ENCODE measurements at regions not wholly inside any gene's neighbourhood (a gene's known extent, or its start where the extent isn't known, plus 50 kb on each side); places are given as distances from the start of the nearest gene placed in this dataset.

DNA sequence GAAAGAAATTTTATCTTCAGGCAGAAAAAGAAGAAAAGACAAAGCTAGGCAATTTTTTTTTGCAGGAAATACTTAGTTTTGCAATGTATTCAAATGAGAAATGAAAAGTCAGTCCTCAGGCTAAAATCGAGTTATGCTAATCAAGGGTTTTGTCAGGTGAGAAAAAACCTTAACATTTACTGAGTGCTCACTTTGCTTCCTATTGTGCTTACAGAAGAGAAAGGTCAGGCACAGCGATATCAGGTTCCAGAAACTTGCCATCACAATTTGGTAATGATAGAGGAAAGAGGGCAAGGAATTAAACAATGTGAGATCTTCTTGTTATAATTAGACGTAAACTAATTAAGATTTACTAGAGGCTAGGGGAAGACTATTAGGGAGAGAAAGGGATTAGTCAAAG, 431.7 kb upstream of the CTNND2 start:
- H3K36me3 ChIP-seq, result no peaks in the 10 kb centered on the region
- no peak overlapping the region for H3K4me3 ChIP-seq
- no peak overlapping the region for H3K27ac ChIP-seq
- DNase-seq, result no peak
- intact Hi-C loops (cut with DNase I), result no loop called here
- no peaks in the 10 kb centered on the region for H3K4me1 ChIP-seq
- WGBS, 2 donors, result 50 to 59% methylated on average over 3 of the region's 3 CpGs
- H3K27me3 ChIP-seq, result no peaks in the 10 kb centered on the region
- no peaks in the 10 kb centered on the region for H3K9me3 ChIP-seq
- TF ChIP-seq EP300 (IDR thresholded peaks at IDR 0.05), result no peak
- TF ChIP-seq POLR2AphosphoS5 (IDR thresholded peaks at IDR 0.05), result no peak
- TF ChIP-seq, protein P1, sequence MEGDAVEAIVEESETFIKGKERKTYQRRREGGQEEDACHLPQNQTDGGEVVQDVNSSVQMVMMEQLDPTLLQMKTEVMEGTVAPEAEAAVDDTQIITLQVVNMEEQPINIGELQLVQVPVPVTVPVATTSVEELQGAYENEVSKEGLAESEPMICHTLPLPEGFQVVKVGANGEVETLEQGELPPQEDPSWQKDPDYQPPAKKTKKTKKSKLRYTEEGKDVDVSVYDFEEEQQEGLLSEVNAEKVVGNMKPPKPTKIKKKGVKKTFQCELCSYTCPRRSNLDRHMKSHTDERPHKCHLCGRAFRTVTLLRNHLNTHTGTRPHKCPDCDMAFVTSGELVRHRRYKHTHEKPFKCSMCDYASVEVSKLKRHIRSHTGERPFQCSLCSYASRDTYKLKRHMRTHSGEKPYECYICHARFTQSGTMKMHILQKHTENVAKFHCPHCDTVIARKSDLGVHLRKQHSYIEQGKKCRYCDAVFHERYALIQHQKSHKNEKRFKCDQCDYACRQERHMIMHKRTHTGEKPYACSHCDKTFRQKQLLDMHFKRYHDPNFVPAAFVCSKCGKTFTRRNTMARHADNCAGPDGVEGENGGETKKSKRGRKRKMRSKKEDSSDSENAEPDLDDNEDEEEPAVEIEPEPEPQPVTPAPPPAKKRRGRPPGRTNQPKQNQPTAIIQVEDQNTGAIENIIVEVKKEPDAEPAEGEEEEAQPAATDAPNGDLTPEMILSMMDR (IDR thresholded peaks at IDR 0.05), result no peak
- TF ChIP-seq POLR2A (IDR thresholded peaks at IDR 0.05), result no peak

DNA sequence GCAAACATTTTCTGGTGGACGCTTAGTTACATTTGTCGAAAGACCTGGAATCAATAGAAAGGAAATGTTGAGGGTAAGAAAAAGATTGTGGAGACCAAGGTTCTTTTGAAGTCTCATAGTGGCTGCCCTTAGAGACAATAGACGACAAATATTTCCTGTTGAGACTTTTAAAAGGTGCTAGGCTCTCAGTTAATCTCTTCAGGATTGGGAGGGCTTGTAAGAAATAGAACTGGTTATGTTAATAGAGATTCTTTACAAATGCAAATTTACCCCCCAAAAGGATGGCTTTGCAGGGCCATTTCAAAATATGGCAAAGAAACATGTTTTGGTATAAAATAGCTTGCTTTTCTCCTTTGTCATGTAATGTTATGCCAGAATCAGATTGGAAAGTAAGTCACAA, 428.2 kb upstream of the CTNND2 start:
- no peak overlapping the region for H3K4me3 ChIP-seq
- no peak for DNase-seq
- H3K36me3 ChIP-seq, result no peaks in the 10 kb centered on the region
- no peaks in the 10 kb centered on the region for H3K27me3 ChIP-seq
- intact Hi-C loops (cut with DNase I), result no loop called here
- WGBS, 2 donors, result 46 to 49% methylated on average over 3 of the region's 3 CpGs
- no peaks in the 10 kb centered on the region for H3K9me3 ChIP-seq
- TF ChIP-seq POLR2AphosphoS5 (IDR thresholded peaks at IDR 0.05), result no peak
- TF ChIP-seq, protein P1 (IDR thresholded peaks at IDR 0.05), result no peak
- TF ChIP-seq EP300 (IDR thresholded peaks at IDR 0.05), result no peak
- no peak for TF ChIP-seq POLR2A (IDR thresholded peaks at IDR 0.05)
- no peaks in the 10 kb centered on the region for H3K4me1 ChIP-seq
- H3K27ac ChIP-seq, result no peak overlapping the region

DNA sequence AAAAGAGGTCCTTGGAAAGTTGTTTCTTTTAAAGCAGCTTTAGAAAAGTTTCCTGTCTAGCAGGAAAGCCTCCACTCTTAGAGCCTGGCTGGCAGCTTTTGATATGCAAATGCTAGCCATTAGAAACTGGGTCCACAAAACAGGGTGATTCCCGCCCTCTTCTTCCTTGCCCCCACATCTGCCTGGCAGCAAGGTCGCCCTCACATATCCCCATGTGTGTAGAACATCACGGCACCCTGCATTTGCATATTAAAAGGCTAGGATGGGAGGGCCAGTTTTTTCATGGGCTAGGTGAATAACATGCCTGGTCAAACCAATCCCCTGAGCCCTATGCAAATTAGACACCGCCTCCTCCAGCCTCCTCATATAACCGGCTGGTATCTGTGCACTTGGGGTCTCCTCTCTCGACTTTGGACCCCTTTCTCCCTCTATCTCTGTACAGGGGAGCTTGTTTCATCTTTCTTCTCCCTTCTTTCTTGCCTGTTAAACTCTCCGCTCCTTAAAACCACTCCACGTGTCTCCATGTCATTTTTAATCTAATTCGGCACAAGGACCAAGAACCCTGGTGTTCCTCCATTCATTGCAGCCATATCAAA, 426.8 kb upstream of the CTNND2 start:
- H3K27ac ChIP-seq, result no peak overlapping the region
- peaks cover 0 to 3% (median 0%) of the 10 kb centered on the region in 4 donors for H3K9me3 ChIP-seq
- H3K27me3 ChIP-seq, result no peaks in the 10 kb centered on the region
- WGBS, 2 donors, result 71 to 74% methylated on average over 9 of the region's 9 CpGs
- intact Hi-C loops (cut with DNase I), result no loop called here
- H3K4me1 ChIP-seq, result no peaks in the 10 kb centered on the region
- no peaks in the 10 kb centered on the region for H3K36me3 ChIP-seq
- no peak for DNase-seq
- TF ChIP-seq EP300 (IDR thresholded peaks at IDR 0.05), result no peak
- no peak for TF ChIP-seq POLR2A (IDR thresholded peaks at IDR 0.05)
- no peak overlapping the region for H3K4me3 ChIP-seq

DNA sequence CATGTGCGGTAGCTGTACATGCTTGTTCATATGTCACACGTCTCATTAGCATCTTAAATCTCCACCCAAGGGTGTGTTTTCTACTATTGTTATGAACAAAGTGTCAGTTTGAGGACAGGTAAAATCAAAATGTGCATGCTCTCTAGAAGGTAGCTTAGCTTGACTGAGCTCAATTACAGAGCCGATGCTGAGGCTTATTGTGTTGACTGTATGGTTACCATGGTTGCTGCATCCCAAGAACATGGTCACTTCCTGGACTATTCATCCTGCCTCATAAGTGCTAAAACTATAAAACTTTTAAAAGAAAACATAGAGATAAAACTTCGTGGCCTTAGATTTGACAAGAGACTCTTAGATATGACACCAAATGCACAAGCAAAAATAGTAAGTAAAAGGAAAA, 426.1 kb upstream of the CTNND2 start:
- TF ChIP-seq EP300 (IDR thresholded peaks at IDR 0.05) (no peak), POLR2AphosphoS5 (IDR thresholded peaks at IDR 0.05) (no peak), POLR2A (IDR thresholded peaks at IDR 0.05) (no peak)
- TF ChIP-seq, protein P1 (IDR thresholded peaks at IDR 0.05), result no peak
- intact Hi-C loops (cut with DNase I), result no loop called here
- Histone ChIP-seq H3K4me1 (no peaks in the 10 kb centered on the region), H3K4me3 (no peak overlapping the region), H3K27ac (no peak overlapping the region), H3K36me3 (no peaks in the 10 kb centered on the region), H3K27me3 (no peaks in the 10 kb centered on the region), H3K9me3 (peaks cover 0 to 3% (median 0%) of the 10 kb centered on the region in 4 donors)
- WGBS, 2 donors, result 59 to 72% methylated on average over 4 of the region's 4 CpGs
- DNase-seq, result no peak

DNA sequence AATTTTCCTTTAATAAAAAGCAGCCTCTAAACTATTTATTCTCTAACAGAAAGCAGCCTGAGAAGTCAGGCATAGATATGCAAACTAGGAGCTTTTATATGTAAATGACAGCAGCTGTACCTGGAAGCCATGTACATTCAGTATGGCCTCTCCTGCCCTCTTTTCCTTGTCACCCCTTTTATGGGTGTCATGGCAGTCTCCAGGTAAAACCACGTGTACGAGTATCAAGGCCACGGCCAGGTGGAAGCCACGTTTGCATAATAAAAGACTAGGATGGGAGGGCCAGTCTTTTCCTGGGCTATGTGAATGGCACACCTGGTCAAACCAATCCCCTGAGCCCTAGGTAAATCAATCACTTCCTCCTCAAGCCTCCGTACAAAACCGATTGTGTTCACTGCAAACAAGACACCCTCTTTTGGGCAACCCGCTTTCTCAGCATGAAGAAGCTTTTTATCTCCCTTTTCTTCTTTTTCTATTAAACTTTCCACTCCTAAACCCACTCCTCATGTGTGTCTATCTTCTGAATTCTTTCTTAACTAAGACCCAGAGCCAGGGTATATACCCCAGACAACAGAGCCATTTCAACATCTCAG, 419.5 kb upstream of the CTNND2 start:
- TF ChIP-seq POLR2AphosphoS5 (IDR thresholded peaks at IDR 0.05), result no peak
- no peak for TF ChIP-seq POLR2A (IDR thresholded peaks at IDR 0.05)
- no peak for TF ChIP-seq EP300 (IDR thresholded peaks at IDR 0.05)
- TF ChIP-seq, protein P1 (IDR thresholded peaks at IDR 0.05), result no peak
- Histone ChIP-seq H3K4me3 (no peak overlapping the region), H3K27ac (no peak overlapping the region), H3K9me3 (peaks cover 0 to 3% (median 0%) of the 10 kb centered on the region in 4 donors), H3K27me3 (no peaks in the 10 kb centered on the region), H3K4me1 (no peaks in the 10 kb centered on the region), H3K36me3 (no peaks in the 10 kb centered on the region)
- DNase-seq, result no peak
- WGBS, 2 donors, result 49 to 52% methylated on average over 7 of the region's 7 CpGs
- intact Hi-C loops (cut with DNase I), result no loop called here

All from sigmoid colon (tissue), 6 donors.